ENCODE measurements at regions not wholly inside any gene's neighbourhood (a gene's known extent, or its start where the extent isn't known, plus 50 kb on each side); places are given as distances from the start of the nearest gene placed in this dataset.

DNA sequence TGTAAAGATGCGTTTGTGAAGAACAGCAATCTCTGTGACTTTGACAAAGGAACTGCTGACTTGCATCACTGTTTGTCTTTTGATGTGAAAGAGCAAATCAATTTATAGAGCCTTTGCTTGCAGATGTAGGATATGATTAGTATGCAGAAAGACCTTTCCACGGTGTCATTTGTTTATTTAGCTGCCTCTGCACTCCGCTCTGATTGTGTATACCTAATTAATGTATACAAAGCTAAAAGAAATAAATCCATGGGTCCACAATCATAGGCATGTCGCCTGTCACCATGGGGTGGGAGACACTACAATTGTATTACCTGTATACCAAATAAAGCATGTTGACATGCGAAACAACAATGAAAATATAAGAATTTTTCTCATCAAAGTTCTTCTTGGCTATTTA lies 410.7 kb downstream of the MZT1 start:
- H3K27me3 ChIP-seq (ENCODE audit: control insufficient read depth, insufficient read depth, low read length) = no peaks in the 10 kb centered on the region
- H3K9ac ChIP-seq = no peak overlapping the region
- H3K4me1 ChIP-seq = no peaks in the 10 kb centered on the region
- H3K9me3 ChIP-seq (ENCODE audit: control insufficient read depth, low read length) = no peaks in the 10 kb centered on the region
- TF ChIP-seq, protein P1, sequence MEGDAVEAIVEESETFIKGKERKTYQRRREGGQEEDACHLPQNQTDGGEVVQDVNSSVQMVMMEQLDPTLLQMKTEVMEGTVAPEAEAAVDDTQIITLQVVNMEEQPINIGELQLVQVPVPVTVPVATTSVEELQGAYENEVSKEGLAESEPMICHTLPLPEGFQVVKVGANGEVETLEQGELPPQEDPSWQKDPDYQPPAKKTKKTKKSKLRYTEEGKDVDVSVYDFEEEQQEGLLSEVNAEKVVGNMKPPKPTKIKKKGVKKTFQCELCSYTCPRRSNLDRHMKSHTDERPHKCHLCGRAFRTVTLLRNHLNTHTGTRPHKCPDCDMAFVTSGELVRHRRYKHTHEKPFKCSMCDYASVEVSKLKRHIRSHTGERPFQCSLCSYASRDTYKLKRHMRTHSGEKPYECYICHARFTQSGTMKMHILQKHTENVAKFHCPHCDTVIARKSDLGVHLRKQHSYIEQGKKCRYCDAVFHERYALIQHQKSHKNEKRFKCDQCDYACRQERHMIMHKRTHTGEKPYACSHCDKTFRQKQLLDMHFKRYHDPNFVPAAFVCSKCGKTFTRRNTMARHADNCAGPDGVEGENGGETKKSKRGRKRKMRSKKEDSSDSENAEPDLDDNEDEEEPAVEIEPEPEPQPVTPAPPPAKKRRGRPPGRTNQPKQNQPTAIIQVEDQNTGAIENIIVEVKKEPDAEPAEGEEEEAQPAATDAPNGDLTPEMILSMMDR (IDR thresholded peaks at IDR 0.05) = no peak
- no peak overlapping the region for H3K4me3 ChIP-seq (ENCODE audit: low read depth, low read length)
- H3K79me2 ChIP-seq = no peaks in the 10 kb centered on the region
- no peaks in the 10 kb centered on the region for H3K36me3 ChIP-seq (ENCODE audit: control insufficient read depth, insufficient read depth, low read length)
- H2AFZ ChIP-seq = no peak overlapping the region
- no peak overlapping the region for H3K4me2 ChIP-seq (ENCODE audit: low read length)
- no peak overlapping the region for H3K27ac ChIP-seq

DNA sequence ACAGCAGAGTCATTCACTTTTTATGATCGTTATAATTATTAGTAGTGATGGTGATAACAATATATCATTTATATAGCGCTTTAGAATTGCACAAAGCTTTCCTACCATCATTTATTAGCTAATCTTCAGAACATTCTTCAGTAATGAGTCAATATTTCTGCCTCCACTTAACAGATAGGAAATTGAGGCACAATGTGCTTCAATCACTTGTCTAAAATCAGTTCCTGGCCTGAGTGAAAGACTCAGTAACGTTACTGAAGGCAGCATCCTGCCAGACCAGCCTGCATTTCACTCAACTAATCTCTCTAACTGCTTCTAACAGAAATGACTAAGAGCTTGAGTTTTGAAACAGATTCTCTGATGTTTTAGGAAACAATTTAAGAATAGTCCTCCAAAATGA lies 412.1 kb downstream of the MZT1 start:
- Histone ChIP-seq H3K79me2 (no peaks in the 10 kb centered on the region), H3K9me3 (ENCODE audit: control insufficient read depth, low read length) (no peaks in the 10 kb centered on the region), H3K9ac (no peak overlapping the region), H3K27me3 (ENCODE audit: control insufficient read depth, insufficient read depth, low read length) (no peaks in the 10 kb centered on the region), H3K27ac (no peak overlapping the region), H3K36me3 (ENCODE audit: control insufficient read depth, insufficient read depth, low read length) (no peaks in the 10 kb centered on the region), H2AFZ (no peak overlapping the region), H3K4me1 (no peaks in the 10 kb centered on the region), H3K4me3 (ENCODE audit: low read depth, low read length) (no peak overlapping the region), H3K4me2 (ENCODE audit: low read length) (no peak overlapping the region)
- TF ChIP-seq, protein P1 (IDR thresholded peaks at IDR 0.05) = no peak

DNA sequence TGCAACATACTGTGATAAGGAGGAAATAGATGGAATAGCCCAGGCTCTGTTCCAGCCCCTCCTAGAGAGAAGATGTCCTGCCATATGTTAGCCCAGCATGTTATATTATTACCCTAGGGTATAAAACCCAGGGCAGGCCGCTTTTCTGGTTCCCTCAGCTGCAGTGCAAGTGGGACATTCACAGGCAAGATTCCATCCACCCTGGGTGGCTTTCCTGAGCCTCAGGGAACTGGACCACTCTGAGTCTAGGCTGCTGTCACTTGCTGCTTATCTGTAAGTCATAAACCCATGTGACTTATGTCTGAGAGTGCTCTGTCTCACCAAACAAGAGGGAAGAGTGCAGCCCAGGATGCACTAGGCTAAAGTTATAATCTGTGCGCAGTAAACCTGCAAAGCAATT lies 413.2 kb downstream of the MZT1 start:
- Histone ChIP-seq H3K4me2 (ENCODE audit: low read length) (no peak overlapping the region), H3K9ac (no peak overlapping the region), H3K79me2 (no peaks in the 10 kb centered on the region), H3K36me3 (ENCODE audit: control insufficient read depth, insufficient read depth, low read length) (no peaks in the 10 kb centered on the region), H3K27me3 (ENCODE audit: control insufficient read depth, insufficient read depth, low read length) (no peaks in the 10 kb centered on the region), H2AFZ (no peak overlapping the region), H3K9me3 (ENCODE audit: control insufficient read depth, low read length) (no peaks in the 10 kb centered on the region), H3K27ac (no peak overlapping the region), H3K4me3 (ENCODE audit: low read depth, low read length) (no peak overlapping the region), H3K4me1 (no peaks in the 10 kb centered on the region)
- TF ChIP-seq, protein P1 (IDR thresholded peaks at IDR 0.05) = no peak

DNA sequence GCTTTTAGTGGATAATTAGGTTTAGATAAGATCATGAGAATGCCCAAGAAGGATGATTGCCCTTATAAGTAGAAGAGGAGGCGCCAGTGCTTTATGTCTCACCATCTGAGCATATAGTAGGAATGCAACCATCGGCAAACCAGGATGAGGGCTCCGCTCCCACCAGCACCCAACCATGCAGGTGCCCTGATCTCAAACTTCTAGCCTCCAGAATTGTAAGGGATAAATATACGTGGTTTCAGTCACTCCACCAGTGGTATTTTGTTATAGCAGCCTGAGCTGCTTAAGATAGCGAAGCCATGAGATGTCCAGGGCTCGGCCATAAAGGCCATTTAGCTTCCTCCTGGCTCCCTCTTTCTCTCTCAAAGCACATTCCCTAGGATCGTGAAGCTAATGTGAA lies 413.9 kb downstream of the MZT1 start:
- Histone ChIP-seq H3K4me3 (ENCODE audit: low read depth, low read length) (no peak overlapping the region), H3K4me1 (no peaks in the 10 kb centered on the region), H3K9ac (no peak overlapping the region), H3K27me3 (ENCODE audit: control insufficient read depth, insufficient read depth, low read length) (no peaks in the 10 kb centered on the region), H3K79me2 (no peaks in the 10 kb centered on the region), H3K9me3 (ENCODE audit: control insufficient read depth, low read length) (no peaks in the 10 kb centered on the region), H3K27ac (no peak overlapping the region), H3K4me2 (ENCODE audit: low read length) (no peak overlapping the region), H2AFZ (no peak overlapping the region), H3K36me3 (ENCODE audit: control insufficient read depth, insufficient read depth, low read length) (no peaks in the 10 kb centered on the region)
- TF ChIP-seq, protein P1 (IDR thresholded peaks at IDR 0.05) = no peak

DNA sequence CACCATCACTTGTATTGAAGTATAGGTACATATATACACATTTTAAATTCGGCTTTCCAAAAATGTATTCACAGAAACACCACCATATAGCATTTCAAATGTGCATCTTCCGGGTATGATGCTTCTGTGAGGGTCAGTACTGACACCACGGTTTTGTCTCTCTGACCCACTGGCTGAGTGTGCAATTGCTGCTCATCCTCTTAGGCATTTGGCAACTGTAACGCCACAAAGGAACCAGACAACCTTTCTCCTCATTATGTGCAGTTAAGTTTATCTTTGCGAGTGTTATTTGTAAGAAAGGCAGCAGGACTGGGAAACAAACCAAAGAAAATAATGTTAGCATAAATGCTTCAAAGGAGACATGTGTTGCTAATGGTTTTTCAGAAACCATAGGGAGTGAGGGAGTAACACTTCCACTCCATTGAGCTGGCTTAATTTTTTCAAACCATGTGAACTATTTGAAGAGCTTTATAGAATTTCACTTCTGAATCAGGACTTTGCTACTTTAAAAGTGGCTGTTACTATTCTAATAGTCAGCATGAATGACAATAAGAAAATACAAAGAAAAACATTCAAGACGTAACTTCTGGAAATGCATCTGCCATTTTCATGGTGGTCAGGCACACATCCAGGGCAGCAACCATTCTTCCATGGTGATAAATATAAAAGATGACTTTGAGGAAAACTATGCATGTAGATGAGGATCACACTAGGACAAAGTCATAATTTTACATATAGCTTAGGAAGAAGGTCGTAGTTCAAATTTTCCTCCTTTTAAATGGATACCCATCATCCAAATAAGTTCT lies 423.3 kb downstream of the MZT1 start:
- no peaks in the 10 kb centered on the region for H3K27me3 ChIP-seq (ENCODE audit: control insufficient read depth, insufficient read depth, low read length)
- H3K9me3 ChIP-seq (ENCODE audit: control insufficient read depth, low read length) = no peaks in the 10 kb centered on the region
- H2AFZ ChIP-seq = no peak overlapping the region
- H3K36me3 ChIP-seq (ENCODE audit: control insufficient read depth, insufficient read depth, low read length) = no peaks in the 10 kb centered on the region
- no peak overlapping the region for H3K27ac ChIP-seq
- no peak overlapping the region for H3K9ac ChIP-seq
- no peak overlapping the region for H3K4me2 ChIP-seq (ENCODE audit: low read length)
- H3K79me2 ChIP-seq = no peaks in the 10 kb centered on the region
- TF ChIP-seq, protein P1 (IDR thresholded peaks at IDR 0.05) = no peak
- H3K4me3 ChIP-seq (ENCODE audit: low read depth, low read length) = no peak overlapping the region
- no peaks in the 10 kb centered on the region for H3K4me1 ChIP-seq

All from parathyroid adenoma (tissue), 2 donors.